ENCODE measurements at regions not wholly inside any gene's neighbourhood (a gene's known extent, or its start where the extent isn't known, plus 50 kb on each side); places are given as distances from the start of the nearest gene placed in this dataset.

- Histone ChIP-seq H3T11ph (ENCODE audit: low read length) (no peak overlapping the region), H2AK5ac (ENCODE audit: insufficient read length, low read length) (no peak overlapping the region), H3K79me2 (ENCODE audit: insufficient read depth, low read length) (no peaks in the 10 kb centered on the region), H3K56ac (ENCODE audit: insufficient read length, low read depth, low read length) (no peak overlapping the region), H2BK5ac (ENCODE audit: insufficient read length, low read length) (no peak overlapping the region), H3K18ac (ENCODE audit: insufficient read length, low read depth, low read length) (no peak overlapping the region), H3K27me3 (ENCODE audit: insufficient read depth, low read length) (no peaks in the 10 kb centered on the region), H4K91ac (ENCODE audit: insufficient read length, low read depth, low read length) (no peak overlapping the region), H3K4me2 (ENCODE audit: insufficient read depth, insufficient read length, low read length) (no peak overlapping the region), H3K9me3 (ENCODE audit: control insufficient read depth, low read depth, low read length) (no peaks in the 10 kb centered on the region), H3K14ac (ENCODE audit: insufficient read depth, low read length) (no peak overlapping the region), H2BK120ac (ENCODE audit: low read depth, low read length, poor library complexity, severe bottlenecking) (no peak overlapping the region), H2BK12ac (ENCODE audit: insufficient read length, low read depth, low read length) (no peak overlapping the region), H4K5ac (ENCODE audit: insufficient read length, low read depth, low read length) (no peak overlapping the region), H4K8ac (replicated peaks; ENCODE audit: insufficient read length, low read depth, low read length) (no peak overlapping the region), H2BK15ac (ENCODE audit: low read depth, low read length) (no peak overlapping the region), H3K4me1 (ENCODE audit: insufficient read depth, low read length) (no peaks in the 10 kb centered on the region), H3K23me2 (ENCODE audit: insufficient read length, low read depth, low read length, poor library complexity, severe bottlenecking) (no peaks in the 10 kb centered on the region), H3K4ac (ENCODE audit: low read depth, low read length) (no peak overlapping the region), H3K79me1 (ENCODE audit: insufficient read depth, low read depth, low read length, poor library complexity, severe bottlenecking) (no peaks in the 10 kb centered on the region), H2BK20ac (ENCODE audit: low read depth, low read length, poor library complexity, severe bottlenecking) (no peak overlapping the region), H3K9ac (ENCODE audit: extremely low read depth, insufficient read length, low read length) (no peak overlapping the region), H4K20me1 (ENCODE audit: control insufficient read depth, insufficient read depth, insufficient read length) (no peaks in the 10 kb centered on the region), H2AFZ (ENCODE audit: low read length) (no peak overlapping the region), H3K23ac (ENCODE audit: insufficient read length, low read depth, low read length) (no peak overlapping the region), H3K27ac (ENCODE audit: insufficient read length, low read depth, low read length) (no peak overlapping the region)
- H3K4me1 Mint-ChIP-seq, result peaks cover 19 to 21% of the 10 kb centered on the region in 2 experiments
- peaks cover 0 to 16% (median 6%) of the 10 kb centered on the region in 3 experiments; a peak in 4 of 7 replicates for H3K36me3 Mint-ChIP-seq (ENCODE audit: insufficient read depth in 1 of 3, low read depth in 3 of 3)
- H3K4me3 Mint-ChIP-seq, result no peak overlapping the region; a peak in 1 of 5 replicates
- no CpG with 5 or more reads among the region's 6 CpGs for WGBS (ENCODE audit: extremely low coverage, insufficient read length, low lambda C conversion rate)
- H3K9me3 Mint-ChIP-seq, result peaks cover 0 to 3% of the 10 kb centered on the region in 2 experiments; a peak in 3 of 5 replicates
- no peak for TF ChIP-seq CTCF (conservative IDR thresholded peaks at IDR 0.05)
- no peak overlapping the region for H3K27ac Mint-ChIP-seq
- H3K27me3 Mint-ChIP-seq (ENCODE audit: low read depth), result no peaks in the 10 kb centered on the region; the same call in 1 of the 2 replicates
- no peak for DNase-seq
These were observed 431.8 kb downstream of the CD83 start for GRCh38 chr6:14549304-14549770.
